ENCODE measurements at regions not wholly inside any gene's neighbourhood (a gene's known extent, or its start where the extent isn't known, plus 50 kb on each side); places are given as distances from the start of the nearest gene placed in this dataset.

GRCh38 chr11:27873664-27874063, 173.4 kb upstream of the BDNF start:
- TF ChIP-seq CTCF (conservative IDR thresholded peaks at IDR 0.05 in 1 of 2, IDR thresholded peaks at IDR 0.05 in 1 of 2; ENCODE audit: extremely low read depth in 1 of 2, insufficient read depth in 1 of 2, low read depth in 1 of 2, low read length in 2 of 2) (no peak), EZH2 (IDR thresholded peaks at IDR 0.05; ENCODE audit: borderline replicate concordance, low read length) (no peak)
